ENCODE measurements at regions not wholly inside any gene's neighbourhood (a gene's known extent, or its start where the extent isn't known, plus 50 kb on each side); places are given as distances from the start of the nearest gene placed in this dataset.

GRCh38 chr18:68469049-68469625 is 245.8 kb downstream of the TMX3 start:
- ChIA-PET POLR2A (no interaction called here), CTCF (interaction anchor here (0.7 kb wide), 1 partner anchor 20 kb away, joined by 6 read pairs; no protein-coding TSS in a partner anchor)
- no peak for TF ChIP-seq TCF7L2 (IDR thresholded peaks at IDR 0.05; ENCODE audit: low read depth, low read length)
- TF ChIP-seq REST (IDR thresholded peaks at IDR 0.05; ENCODE audit: insufficient read depth in 1 of 2, low read depth in 2 of 2, low read length in 1 of 2), result no peak
- TF ChIP-seq CTCF (IDR thresholded peaks at IDR 0.05), result no peak
- no peak for TF ChIP-seq POLR2AphosphoS5 (IDR thresholded peaks at IDR 0.05; ENCODE audit: low read depth, low read length)
- TF ChIP-seq SIN3A (IDR thresholded peaks at IDR 0.05; ENCODE audit: borderline replicate concordance, insufficient read depth, low read depth, low read length), result no peak
- BruUV-seq (replicated peaks), result no TSS peak
- intact Hi-C loops (cut with micrococcal nuclease; ENCODE audit: unreplicated experiment) (no loop called here), in situ Hi-C loops (cut with HindIII; ENCODE audit: low pct_unique_long_range_greater_than_20kb, low sequenced_read_pairs) (no loop called here)
- no peak for DNase-seq (ENCODE audit: low read depth, low spot score)
- Histone ChIP-seq H3K27ac (ENCODE audit: low read length) (no peak overlapping the region), H3K4me3 (ENCODE audit: low read depth in 2 of 2, low read length in 2 of 2) (no peak overlapping the region), H3K4me1 (ENCODE audit: control insufficient read depth, insufficient read depth, low read length) (no peaks in the 10 kb centered on the region), H3K9me3 (ENCODE audit: control insufficient read depth, insufficient read depth, low read depth, low read length) (no peaks in the 10 kb centered on the region), H3K27me3 (ENCODE audit: control insufficient read depth, insufficient read depth, low read length) (no peaks in the 10 kb centered on the region), H3K36me3 (ENCODE audit: control insufficient read depth, insufficient read depth, low read length) (no peaks in the 10 kb centered on the region)
- no peak for ATAC-seq

- Histone ChIP-seq H3K27me3 (ENCODE audit: control insufficient read depth, insufficient read depth, low read length) (no peaks in the 10 kb centered on the region), H3K36me3 (ENCODE audit: control insufficient read depth, insufficient read depth, low read length) (no peaks in the 10 kb centered on the region), H3K4me3 (ENCODE audit: low read depth in 2 of 2, low read length in 2 of 2) (no peak overlapping the region), H3K27ac (ENCODE audit: low read length) (no peak overlapping the region), H3K9me3 (ENCODE audit: control insufficient read depth, insufficient read depth, low read depth, low read length) (no peaks in the 10 kb centered on the region), H3K4me1 (ENCODE audit: control insufficient read depth, insufficient read depth, low read length) (no peaks in the 10 kb centered on the region)
- BruUV-seq (replicated peaks), result no TSS peak
- no peak for TF ChIP-seq POLR2AphosphoS5 (IDR thresholded peaks at IDR 0.05; ENCODE audit: low read depth, low read length)
- no peak for TF ChIP-seq CTCF (IDR thresholded peaks at IDR 0.05)
- TF ChIP-seq TCF7L2 (IDR thresholded peaks at IDR 0.05; ENCODE audit: low read depth, low read length), result no peak
- TF ChIP-seq SIN3A (IDR thresholded peaks at IDR 0.05; ENCODE audit: borderline replicate concordance, insufficient read depth, low read depth, low read length), result no peak
- no peak for TF ChIP-seq REST (IDR thresholded peaks at IDR 0.05; ENCODE audit: insufficient read depth in 1 of 2, low read depth in 2 of 2, low read length in 1 of 2)
- DNase-seq (ENCODE audit: low read depth, low spot score), result no peak
- ATAC-seq, result no peak
- ChIA-PET POLR2A (no interaction called here), CTCF (no interaction called here)
- in situ Hi-C loops (cut with HindIII; ENCODE audit: low pct_unique_long_range_greater_than_20kb, low sequenced_read_pairs) (no loop called here), intact Hi-C loops (cut with micrococcal nuclease; ENCODE audit: unreplicated experiment) (no loop called here)
These were observed 247.0 kb downstream of the TMX3 start for GRCh38 chr18:68467957-68468356.
